Mesothelial cell of epicardium (in vitro differentiated cells): ENCODE measurements at regions not wholly inside any gene's neighbourhood (a gene's known extent, or its start where the extent isn't known, plus 50 kb on each side); places are given as distances from the start of the nearest gene placed in this dataset.
A peak's percentile ranks its signal among the peaks of the same experiment; 100 is the strongest.

Source experiments
- DNase-seq, 2 experiments: peaks; one replicate each; pipeline ENCODE4 v3.0.0; 2021; ENCODE audit warnings: low spot score in 2 of 2; ENCODE audit not compliant: unreplicated experiment in 2 of 2
- H3K27ac Mint-ChIP-seq: 2 replicates; pipeline ENCODE4 v1.8.0; 2021; ENCODE audit warnings: mixed read lengths
- H3K27me3 Mint-ChIP-seq: 2 replicates; pipeline ENCODE4 v1.8.0; 2021; ENCODE audit warnings: low read depth, mixed read lengths
- H3K36me3 Mint-ChIP-seq: 2 replicates; pipeline ENCODE4 v1.8.0; 2021; ENCODE audit warnings: mixed read lengths
- H3K4me1 Mint-ChIP-seq: 2 replicates; pipeline ENCODE4 v1.8.0; 2021; ENCODE audit warnings: mixed read lengths
- H3K4me3 Mint-ChIP-seq: 2 replicates; pipeline ENCODE4 v1.8.0; 2021; ENCODE audit warnings: mild to moderate bottlenecking, moderate library complexity, mixed read lengths
- H3K9me3 Mint-ChIP-seq: 2 replicates; pipeline ENCODE4 v1.8.0; 2021; ENCODE audit warnings: mixed read lengths
- TF ChIP-seq, protein P1 (sequence below): fragments of 200-600 bp; sonication (generic); IDR thresholded peaks from one replicate; pipeline ENCODE4 v1.5.0; 2021; ENCODE audit warnings: antibody characterized with exemption; ENCODE audit not compliant: unreplicated experiment

DNA sequence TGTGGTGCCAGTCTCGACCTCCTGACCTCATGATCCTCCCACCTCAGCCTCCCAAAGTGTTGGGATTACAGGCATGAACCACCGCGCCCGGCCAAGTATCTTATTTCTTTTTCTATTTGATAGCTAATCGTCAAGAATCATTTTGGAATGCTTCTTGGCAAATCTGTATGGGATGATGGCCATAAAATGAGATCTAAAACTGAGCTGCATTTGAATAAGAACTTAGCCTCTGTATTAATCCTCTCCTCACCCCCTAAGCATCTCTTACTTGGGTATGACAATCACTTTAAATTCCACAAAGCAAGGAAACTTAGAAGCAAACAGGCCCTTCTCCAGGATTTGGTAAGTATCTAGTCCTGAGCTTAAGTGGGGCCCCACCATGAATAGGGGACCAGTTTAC, 108.9 kb upstream of the BTBD3 start:
- peaks cover 36% of the 10 kb centered on the region for H3K4me1 Mint-ChIP-seq
- DNase-seq, result no peak
- no peaks in the 10 kb centered on the region for H3K27me3 Mint-ChIP-seq
- no peak overlapping the region for H3K4me3 Mint-ChIP-seq
- no peak overlapping the region for H3K27ac Mint-ChIP-seq
- TF ChIP-seq, protein P1, sequence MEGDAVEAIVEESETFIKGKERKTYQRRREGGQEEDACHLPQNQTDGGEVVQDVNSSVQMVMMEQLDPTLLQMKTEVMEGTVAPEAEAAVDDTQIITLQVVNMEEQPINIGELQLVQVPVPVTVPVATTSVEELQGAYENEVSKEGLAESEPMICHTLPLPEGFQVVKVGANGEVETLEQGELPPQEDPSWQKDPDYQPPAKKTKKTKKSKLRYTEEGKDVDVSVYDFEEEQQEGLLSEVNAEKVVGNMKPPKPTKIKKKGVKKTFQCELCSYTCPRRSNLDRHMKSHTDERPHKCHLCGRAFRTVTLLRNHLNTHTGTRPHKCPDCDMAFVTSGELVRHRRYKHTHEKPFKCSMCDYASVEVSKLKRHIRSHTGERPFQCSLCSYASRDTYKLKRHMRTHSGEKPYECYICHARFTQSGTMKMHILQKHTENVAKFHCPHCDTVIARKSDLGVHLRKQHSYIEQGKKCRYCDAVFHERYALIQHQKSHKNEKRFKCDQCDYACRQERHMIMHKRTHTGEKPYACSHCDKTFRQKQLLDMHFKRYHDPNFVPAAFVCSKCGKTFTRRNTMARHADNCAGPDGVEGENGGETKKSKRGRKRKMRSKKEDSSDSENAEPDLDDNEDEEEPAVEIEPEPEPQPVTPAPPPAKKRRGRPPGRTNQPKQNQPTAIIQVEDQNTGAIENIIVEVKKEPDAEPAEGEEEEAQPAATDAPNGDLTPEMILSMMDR, result no peak
- no peaks in the 10 kb centered on the region for H3K36me3 Mint-ChIP-seq
- H3K9me3 Mint-ChIP-seq, result peaks cover 3% of the 10 kb centered on the region

DNA sequence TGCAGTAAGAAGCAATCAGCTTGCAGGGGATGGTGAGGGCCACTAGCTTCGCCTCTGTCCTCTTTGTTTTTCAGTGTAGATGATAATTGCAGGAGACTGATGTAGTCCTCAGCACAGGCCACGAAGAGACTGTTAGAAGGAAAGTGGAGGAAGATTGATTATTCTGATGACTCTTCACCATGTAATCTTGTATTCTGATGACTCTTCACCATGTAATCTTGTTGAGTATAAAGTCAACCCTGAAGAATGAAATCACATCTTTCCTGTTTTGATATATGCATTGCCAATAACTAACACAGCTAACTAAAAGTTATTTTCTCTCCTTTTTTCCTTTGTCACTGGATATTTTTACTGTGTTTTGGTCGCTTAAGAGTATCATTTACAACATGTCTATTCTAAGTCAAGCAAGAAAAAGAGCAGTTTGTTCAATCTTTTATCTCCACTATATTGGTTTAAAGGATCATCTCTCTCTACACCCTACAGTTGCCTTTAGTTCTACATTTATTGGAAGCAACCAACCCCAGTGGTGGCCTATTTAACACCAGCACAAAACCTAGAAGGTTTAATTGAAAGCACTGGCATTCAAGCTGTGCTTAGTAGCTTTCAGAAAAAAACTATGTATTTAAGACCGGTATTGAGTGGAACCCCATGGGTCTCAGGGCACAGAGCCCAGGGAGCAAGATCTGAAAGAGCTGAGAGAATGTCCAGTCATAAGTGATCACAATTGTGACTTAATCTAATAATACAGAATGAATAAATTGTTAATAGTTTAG, 107.2 kb upstream of the BTBD3 start:
- Mint-ChIP-seq H3K27me3 (no peaks in the 10 kb centered on the region), H3K4me1 (peaks cover 38% of the 10 kb centered on the region), H3K36me3 (no peaks in the 10 kb centered on the region), H3K9me3 (peaks cover 3% of the 10 kb centered on the region), H3K27ac (peak overlapping the region; percentile 14), H3K4me3 (no peak overlapping the region)
- no peak for DNase-seq
- TF ChIP-seq, protein P1, result no peak

DNA sequence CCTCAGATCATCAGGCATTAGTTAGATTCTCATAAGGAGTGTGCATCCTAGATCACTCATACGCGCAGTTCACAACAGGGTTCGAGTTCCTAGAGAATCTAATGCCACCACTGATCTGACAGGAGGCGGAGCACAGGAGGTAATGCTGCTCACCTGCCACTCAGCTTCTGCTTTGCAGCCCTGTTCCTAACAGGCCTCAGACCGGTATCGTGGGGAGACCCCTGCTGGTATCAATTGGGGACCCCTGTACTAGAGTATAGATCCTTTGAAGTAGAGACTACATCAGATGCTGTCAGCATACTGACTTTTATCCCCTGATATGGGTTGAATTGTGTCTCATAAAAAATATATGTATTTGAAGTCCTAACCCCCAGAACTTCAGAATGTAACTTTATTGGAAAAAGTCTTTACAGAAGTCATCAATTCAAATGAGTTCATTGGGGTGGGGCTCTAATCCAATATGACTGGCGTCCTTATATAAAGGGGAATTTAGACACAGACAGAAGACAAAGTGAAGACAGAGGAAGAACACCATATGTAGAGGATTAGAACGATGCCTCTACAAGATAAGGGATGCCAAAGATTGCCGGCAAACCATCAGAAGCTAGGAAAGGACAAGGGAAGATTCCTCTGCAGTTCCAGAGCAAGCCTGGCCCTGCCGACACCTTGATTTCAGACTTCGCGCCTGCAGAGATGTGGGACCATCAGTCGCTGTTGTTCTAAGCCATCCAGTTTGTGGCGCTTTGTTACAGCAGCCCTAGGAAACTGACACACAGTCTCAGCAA, 104.4 kb upstream of the BTBD3 start:
- Mint-ChIP-seq H3K4me1 (peaks cover 23% of the 10 kb centered on the region), H3K27me3 (no peaks in the 10 kb centered on the region), H3K27ac (no peak overlapping the region), H3K4me3 (no peak overlapping the region), H3K36me3 (no peaks in the 10 kb centered on the region), H3K9me3 (peaks cover 3% of the 10 kb centered on the region)
- DNase-seq, result no peak
- TF ChIP-seq, protein P1, result no peak

DNA sequence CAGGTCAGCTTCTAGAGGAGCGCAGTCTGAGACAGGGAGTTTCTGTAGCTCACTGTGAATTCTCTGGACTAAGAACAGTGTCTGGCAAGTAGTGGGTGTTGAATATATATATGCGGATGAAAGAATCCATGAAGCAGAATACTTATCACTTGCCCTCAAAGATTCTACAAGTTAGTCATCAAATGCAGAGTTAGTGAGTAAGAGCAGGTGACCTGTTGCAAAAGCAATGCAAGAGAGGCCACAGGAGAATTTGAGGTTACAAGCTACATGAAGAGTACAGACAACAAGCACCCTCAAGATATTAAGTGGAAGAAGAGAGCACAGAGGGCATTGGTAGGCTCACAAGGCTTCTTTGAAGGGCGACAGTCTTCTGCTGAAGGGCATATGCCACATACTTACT, 103.4 kb upstream of the BTBD3 start:
- no peak overlapping the region for H3K27ac Mint-ChIP-seq
- no peak overlapping the region for H3K4me3 Mint-ChIP-seq

DNA sequence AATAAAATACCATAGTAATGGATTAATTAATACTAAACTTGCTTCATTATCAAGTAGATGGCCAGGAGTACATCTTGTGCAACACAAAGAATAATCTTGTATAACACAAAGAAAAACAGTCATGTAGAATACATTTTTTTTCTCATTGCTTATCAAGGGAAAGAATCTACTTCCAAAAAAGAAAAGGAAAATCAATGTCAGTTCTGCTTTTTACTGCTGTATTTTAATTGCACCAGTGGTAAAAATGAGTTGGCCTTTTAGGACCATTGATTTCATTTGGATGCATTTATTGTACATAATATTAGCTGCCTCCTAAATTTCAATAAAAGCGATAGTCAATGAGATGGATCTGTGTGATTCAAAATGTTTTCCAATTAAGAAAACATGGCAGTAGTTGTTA, 96.9 kb upstream of the BTBD3 start:
- no peak overlapping the region for H3K27ac Mint-ChIP-seq
- peaks cover 3% of the 10 kb centered on the region for H3K9me3 Mint-ChIP-seq
- H3K4me3 Mint-ChIP-seq, result no peak overlapping the region
- H3K36me3 Mint-ChIP-seq, result no peaks in the 10 kb centered on the region
- H3K4me1 Mint-ChIP-seq, result peaks cover 44% of the 10 kb centered on the region
- TF ChIP-seq, protein P1, result no peak
- H3K27me3 Mint-ChIP-seq, result no peaks in the 10 kb centered on the region
- no peak for DNase-seq

More for the DNA sequence above, 103.4 kb upstream of the BTBD3 start:
- peaks cover 6% of the 10 kb centered on the region for H3K9me3 Mint-ChIP-seq
- TF ChIP-seq, protein P1, result no peak
- no peaks in the 10 kb centered on the region for H3K36me3 Mint-ChIP-seq
- H3K4me1 Mint-ChIP-seq, result peaks cover 26% of the 10 kb centered on the region
- no peaks in the 10 kb centered on the region for H3K27me3 Mint-ChIP-seq
- no peak for DNase-seq
